22Rv1 (cell line): ENCODE measurements at regions not wholly inside any gene's neighbourhood (a gene's known extent, or its start where the extent isn't known, plus 50 kb on each side); places are given as distances from the start of the nearest gene placed in this dataset.

Experiments
- CTCF ChIP-seq: fragments of 450-650 bp; IDR thresholded peaks from 2 replicates; pipeline ENCODE4 v1.5.1; 2017; ENCODE audit warnings: mild to moderate bottlenecking
- ZFX ChIP-seq: fragments of 450-650 bp; IDR thresholded peaks from 2 replicates; pipeline ENCODE4 v1.6.1; 2017; ENCODE audit warnings: antibody characterized with exemption, borderline replicate concordance

- TF ChIP-seq CTCF: no peak
- TF ChIP-seq ZFX: no peak
These were observed 167.8 kb upstream of the POU2AF2 start for GRCh38 chr11:111077530-111078322.
